ENCODE measurements at regions not wholly inside any gene's neighbourhood (a gene's known extent, or its start where the extent isn't known, plus 50 kb on each side); places are given as distances from the start of the nearest gene placed in this dataset.

- no peak for DNase-seq
- Mint-ChIP-seq H3K36me3 (ENCODE audit: insufficient read depth, unreplicated experiment) (no peaks in the 10 kb centered on the region), H3K9me3 (ENCODE audit: unreplicated experiment) (no peaks in the 10 kb centered on the region), H3K27ac (ENCODE audit: unreplicated experiment) (no peak overlapping the region), H3K27me3 (ENCODE audit: insufficient read depth, unreplicated experiment) (no peaks in the 10 kb centered on the region), H3K4me3 (ENCODE audit: unreplicated experiment) (no peak overlapping the region), H3K4me1 (ENCODE audit: low read depth, unreplicated experiment) (no peaks in the 10 kb centered on the region)
- intact Hi-C loops (cut with micrococcal nuclease; ENCODE audit: unreplicated experiment) = no loop called here
- Histone ChIP-seq H3K9me3 (peaks cover 7% of the 10 kb centered on the region), H3K4me3 (ENCODE audit: low read depth, low read length) (no peak overlapping the region), H3K36me3 (ENCODE audit: control insufficient read depth, insufficient read depth, low read length) (no peaks in the 10 kb centered on the region), H3K4me1 (no peaks in the 10 kb centered on the region), H3K27me3 (replicated peaks; ENCODE audit: control insufficient read depth, insufficient read depth, low read length) (no peaks in the 10 kb centered on the region)
- ChIA-PET POLR2A (no interaction called here), CTCF (no interaction called here)
- BruUV-seq (replicated peaks) = no TSS peak
- TF ChIP-seq CTCF (IDR thresholded peaks at IDR 0.05; ENCODE audit: insufficient read depth in 1 of 2, low read depth in 1 of 2, low read length in 1 of 2, severe bottlenecking in 1 of 2, unreplicated experiment in 1 of 2) = no peak
Measured at GRCh38 chr4:182113779-182114178, 129.4 kb upstream of the TENM3 start.

- Histone ChIP-seq H3K36me3 (ENCODE audit: control insufficient read depth, insufficient read depth, low read length) (no peaks in the 10 kb centered on the region), H3K4me3 (ENCODE audit: low read depth, low read length) (no peak overlapping the region), H3K27me3 (replicated peaks; ENCODE audit: control insufficient read depth, insufficient read depth, low read length) (no peaks in the 10 kb centered on the region), H3K9me3 (0 out of 2 replicates have a peak, but pooled peaks cover 6% of the 10 kb centered on the region), H3K4me1 (no peaks in the 10 kb centered on the region)
- ChIA-PET CTCF (no interaction called here), POLR2A (no interaction called here)
- Mint-ChIP-seq H3K4me1 (ENCODE audit: low read depth, unreplicated experiment) (no peaks in the 10 kb centered on the region), H3K36me3 (ENCODE audit: insufficient read depth, unreplicated experiment) (peaks cover 4% of the 10 kb centered on the region), H3K4me3 (ENCODE audit: unreplicated experiment) (no peak overlapping the region), H3K27me3 (ENCODE audit: insufficient read depth, unreplicated experiment) (no peaks in the 10 kb centered on the region), H3K27ac (ENCODE audit: unreplicated experiment) (no peak overlapping the region), H3K9me3 (ENCODE audit: unreplicated experiment) (peaks cover 10% of the 10 kb centered on the region)
- intact Hi-C loops (cut with micrococcal nuclease; ENCODE audit: unreplicated experiment) = no loop called here
- TF ChIP-seq CTCF (IDR thresholded peaks at IDR 0.05; ENCODE audit: insufficient read depth in 1 of 2, low read depth in 1 of 2, low read length in 1 of 2, severe bottlenecking in 1 of 2, unreplicated experiment in 1 of 2) = no peak
- no peak for DNase-seq
- BruUV-seq (replicated peaks) = no TSS peak
Measured at GRCh38 chr4:182124359-182124758, 118.8 kb upstream of the TENM3 start.

- H3K4me1 Mint-ChIP-seq (ENCODE audit: low read depth, unreplicated experiment) = no peaks in the 10 kb centered on the region
- POLR2A ChIA-PET = no interaction called here
- CTCF ChIA-PET = no interaction called here
- H3K27ac Mint-ChIP-seq (ENCODE audit: unreplicated experiment) = no peak overlapping the region
- Histone ChIP-seq H3K36me3 (ENCODE audit: control insufficient read depth, insufficient read depth, low read length) (no peaks in the 10 kb centered on the region), H3K9me3 (no peaks in the 10 kb centered on the region), H3K4me3 (ENCODE audit: low read depth, low read length) (no peak overlapping the region), H3K27me3 (replicated peaks; ENCODE audit: control insufficient read depth, insufficient read depth, low read length) (no peaks in the 10 kb centered on the region), H3K4me1 (no peaks in the 10 kb centered on the region)
- TF ChIP-seq CTCF (IDR thresholded peaks at IDR 0.05; ENCODE audit: insufficient read depth in 1 of 2, low read depth in 1 of 2, low read length in 1 of 2, severe bottlenecking in 1 of 2, unreplicated experiment in 1 of 2) = no peak
- no peaks in the 10 kb centered on the region for H3K36me3 Mint-ChIP-seq (ENCODE audit: insufficient read depth, unreplicated experiment)
- intact Hi-C loops (cut with micrococcal nuclease; ENCODE audit: unreplicated experiment) = no loop called here
- no peaks in the 10 kb centered on the region for H3K27me3 Mint-ChIP-seq (ENCODE audit: insufficient read depth, unreplicated experiment)
- no peak overlapping the region for H3K4me3 Mint-ChIP-seq (ENCODE audit: unreplicated experiment)
- no peak for DNase-seq
- H3K9me3 Mint-ChIP-seq (ENCODE audit: unreplicated experiment) = peaks cover 10% of the 10 kb centered on the region
- BruUV-seq (replicated peaks) = no TSS peak
Measured at GRCh38 chr4:182126096-182126495, 117.1 kb upstream of the TENM3 start.

All from Caco-2 (cell line).